ENCODE measurements at regions not wholly inside any gene's neighbourhood (a gene's known extent, or its start where the extent isn't known, plus 50 kb on each side); places are given as distances from the start of the nearest gene placed in this dataset.

DNA sequence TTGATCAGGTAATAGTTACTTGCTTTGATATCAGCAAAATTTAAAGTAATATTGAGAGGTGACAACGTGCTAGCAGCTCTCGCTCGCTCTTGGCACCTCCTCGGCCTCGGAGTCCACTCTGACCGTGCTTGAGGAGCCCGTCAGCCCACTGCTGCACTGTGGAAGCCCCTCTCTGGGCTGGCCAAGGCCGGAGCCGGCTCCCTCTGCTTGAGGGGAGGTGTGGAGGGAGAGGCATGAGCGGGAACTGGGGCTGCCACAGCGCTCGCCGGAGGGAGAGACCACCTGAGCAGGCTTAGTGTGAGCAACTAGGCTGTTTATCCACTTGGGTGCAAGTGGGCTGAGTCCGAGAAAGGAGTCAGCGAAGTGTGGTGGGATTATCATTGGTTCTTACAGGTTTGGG, 455.7 kb upstream of the PCDH7 start:
- no peaks in the 10 kb centered on the region for H3K27me3 ChIP-seq (ENCODE audit: control insufficient read depth in 2 of 2, insufficient read depth in 2 of 2, low read length in 2 of 2)
- no peaks in the 10 kb centered on the region for H4K20me1 ChIP-seq (replicated peaks; ENCODE audit: control insufficient read depth, extremely low read depth, insufficient read depth, low read length)
- no peaks in the 10 kb centered on the region for H3K79me2 ChIP-seq (ENCODE audit: control insufficient read depth, insufficient read depth, low read length)
- POLR2A ChIA-PET: no interaction called here
- FAIRE-seq: no peak
- H3K9me3 ChIP-seq (replicated peaks; ENCODE audit: control insufficient read depth, insufficient read depth, low read length): no peaks in the 10 kb centered on the region
- H3K9me1 ChIP-seq (replicated peaks; ENCODE audit: control insufficient read depth, extremely low read depth, insufficient read depth, low read length): no peaks in the 10 kb centered on the region
- H3K4me1 ChIP-seq (ENCODE audit: control insufficient read depth, extremely low read depth, insufficient read depth, low read length): no peaks in the 10 kb centered on the region
- CTCF ChIA-PET: no interaction called here
- H3K36me3 ChIP-seq (ENCODE audit: control insufficient read depth in 2 of 2, extremely low read depth in 1 of 2, insufficient read depth in 2 of 2, low read length in 2 of 2): no peaks in the 10 kb centered on the region
- H3K27ac ChIP-seq (ENCODE audit: insufficient read depth, low read depth, low read length): no peak overlapping the region
- dilution Hi-C loops (cut with MboI; ENCODE audit: extremely low pct_ligation_motif_present, low sequenced_read_pairs) (no loop called here), intact Hi-C loops (cut with micrococcal nuclease) (no loop called here)
- no peak overlapping the region for H2AFZ ChIP-seq (ENCODE audit: low read depth, low read length)
- no peak for DNase-seq (ENCODE audit: low read depth, low spot score)
- H3K4me2 ChIP-seq (ENCODE audit: insufficient read depth, low read length): no peak overlapping the region
- H3K4me3 ChIP-seq (replicated peaks in 1 of 3; ENCODE audit: insufficient read depth in 1 of 3, low read depth in 1 of 3, low read length in 3 of 3): no peak overlapping the region
- no peak for TF ChIP-seq FOS (IDR thresholded peaks at IDR 0.05; ENCODE audit: borderline replicate concordance, insufficient read depth, low read length)
- TF ChIP-seq MYC (IDR thresholded peaks at IDR 0.05; ENCODE audit: low read depth, low read length): no peak
- TF ChIP-seq JUN (IDR thresholded peaks at IDR 0.05; ENCODE audit: borderline replicate concordance, insufficient read depth, insufficient read length, low read depth): no peak
- TF ChIP-seq, protein P1, sequence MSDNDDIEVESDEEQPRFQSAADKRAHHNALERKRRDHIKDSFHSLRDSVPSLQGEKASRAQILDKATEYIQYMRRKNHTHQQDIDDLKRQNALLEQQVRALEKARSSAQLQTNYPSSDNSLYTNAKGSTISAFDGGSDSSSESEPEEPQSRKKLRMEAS (IDR thresholded peaks at IDR 0.05; ENCODE audit: insufficient read depth, insufficient read length): no peak
- TF ChIP-seq POLR2A (IDR thresholded peaks at IDR 0.05; ENCODE audit: low read depth, low read length): no peak
- TF ChIP-seq GATA2 (IDR thresholded peaks at IDR 0.05; ENCODE audit: insufficient read depth, insufficient read length, low read depth, low read length): no peak
- TF ChIP-seq EZH2 (IDR thresholded peaks at IDR 0.05; ENCODE audit: borderline replicate concordance, low read depth, low read length, severe bottlenecking): no peak
- TF ChIP-seq POLR2AphosphoS5 (IDR thresholded peaks at IDR 0.05; ENCODE audit: insufficient read depth, low read depth, low read length): no peak
- TF ChIP-seq, protein P2, sequence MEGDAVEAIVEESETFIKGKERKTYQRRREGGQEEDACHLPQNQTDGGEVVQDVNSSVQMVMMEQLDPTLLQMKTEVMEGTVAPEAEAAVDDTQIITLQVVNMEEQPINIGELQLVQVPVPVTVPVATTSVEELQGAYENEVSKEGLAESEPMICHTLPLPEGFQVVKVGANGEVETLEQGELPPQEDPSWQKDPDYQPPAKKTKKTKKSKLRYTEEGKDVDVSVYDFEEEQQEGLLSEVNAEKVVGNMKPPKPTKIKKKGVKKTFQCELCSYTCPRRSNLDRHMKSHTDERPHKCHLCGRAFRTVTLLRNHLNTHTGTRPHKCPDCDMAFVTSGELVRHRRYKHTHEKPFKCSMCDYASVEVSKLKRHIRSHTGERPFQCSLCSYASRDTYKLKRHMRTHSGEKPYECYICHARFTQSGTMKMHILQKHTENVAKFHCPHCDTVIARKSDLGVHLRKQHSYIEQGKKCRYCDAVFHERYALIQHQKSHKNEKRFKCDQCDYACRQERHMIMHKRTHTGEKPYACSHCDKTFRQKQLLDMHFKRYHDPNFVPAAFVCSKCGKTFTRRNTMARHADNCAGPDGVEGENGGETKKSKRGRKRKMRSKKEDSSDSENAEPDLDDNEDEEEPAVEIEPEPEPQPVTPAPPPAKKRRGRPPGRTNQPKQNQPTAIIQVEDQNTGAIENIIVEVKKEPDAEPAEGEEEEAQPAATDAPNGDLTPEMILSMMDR (IDR thresholded peaks at IDR 0.05; ENCODE audit: extremely low read depth in 1 of 2, insufficient read depth in 1 of 2, low read depth in 1 of 2, low read length in 2 of 2): no peak
- no peak overlapping the region for H3K9ac ChIP-seq (replicated peaks; ENCODE audit: extremely low read depth, insufficient read depth, low read length)
- BruUV-seq (replicated peaks): no TSS peak

All from endothelial cell of umbilical vein (primary cell).